HEK293 (cell line): ENCODE measurements at regions not wholly inside any gene's neighbourhood (a gene's known extent, or its start where the extent isn't known, plus 50 kb on each side); places are given as distances from the start of the nearest gene placed in this dataset.

Experiments used
- CTCF ChIA-PET: fragments of 350-600 bp; formaldehyde crosslinking; extraction: SDS; loops from one replicate; lab custom pipeline; 2021; ENCODE audit warnings: antibody characterized with exemption; lab: Yijun Ruan, JAX
- POLR2A ChIA-PET: fragments of 300-600 bp; formaldehyde crosslinking; extraction: SDS; loops from one replicate; lab custom pipeline; 2020; ENCODE audit warnings: antibody characterized with exemption, inconsistent platforms; lab: Yijun Ruan, JAX
- H3K27ac ChIP-seq: fragments of 200-500 bp; sonication (Bioruptor generic); 2 replicates; pipeline ENCODE4 v1.5.1; 2014; ENCODE audit warnings: low read depth, low read length, control low read depth, inconsistent platforms; ENCODE audit errors: extremely low read depth
- H3K36me3 ChIP-seq, 2 experiments: fragments of 200-500 bp in 1 of 2; sonication (Bioruptor generic) in 1 of 2; 1 replicate in 1 of 2; 2 replicates in 1 of 2; pipeline ENCODE4 v1.5.1; 2014 to 2017; ENCODE audit warnings: inconsistent platforms in 2 of 2, low read length in 2 of 2; ENCODE audit not compliant: control insufficient read depth in 2 of 2, insufficient read depth in 1 of 2
- H3K4me1 ChIP-seq: fragments of 200-500 bp; sonication (Bioruptor generic); 2 replicates; pipeline ENCODE4 v1.5.1; 2014; ENCODE audit warnings: mild to moderate bottlenecking, low read length, inconsistent platforms; ENCODE audit not compliant: control insufficient read depth, insufficient read depth
- H3K4me3 ChIP-seq: 2 replicates; pipeline ENCODE4 v1.5.1; 2011; ENCODE audit warnings: low read depth, mild to moderate bottlenecking, control low read depth, low read length, moderate library complexity
- H3K9me3 ChIP-seq: fragments of 200-500 bp; sonication (Bioruptor generic); 2 replicates; pipeline ENCODE4 v1.5.1; 2014; ENCODE audit warnings: low read depth, low read length, inconsistent platforms; ENCODE audit not compliant: control insufficient read depth, insufficient read depth
- KLF16 ChIP-seq: fragments of 450-650 bp; formaldehyde crosslinking; IDR thresholded peaks from 2 replicates; pipeline ENCODE4 v1.5.1; 2017; ENCODE audit warnings: missing biosample characterization, missing genetic modification characterization
- PRDM4 ChIP-seq: fragments of 450-650 bp; formaldehyde crosslinking; IDR thresholded peaks from 2 replicates; pipeline ENCODE4 v1.5.1; 2017; ENCODE audit warnings: missing biosample characterization, missing genetic modification characterization
- ZBTB17 ChIP-seq: fragments of 450-650 bp; formaldehyde crosslinking; IDR thresholded peaks from 2 replicates; pipeline ENCODE4 v1.5.1; 2016; ENCODE audit warnings: missing biosample characterization, missing genetic modification characterization
- ZBTB6 ChIP-seq: fragments of 450-650 bp; formaldehyde crosslinking; IDR thresholded peaks from 2 replicates; pipeline ENCODE4 v1.5.1; 2017; ENCODE audit warnings: missing biosample characterization, missing genetic modification characterization
- ZFHX2 ChIP-seq: fragments of 450-650 bp; formaldehyde crosslinking; conservative IDR thresholded peaks from 2 replicates; pipeline ENCODE4 v1.5.1; 2016; ENCODE audit warnings: missing biosample characterization, missing genetic modification characterization
- ZNF184 ChIP-seq: fragments of 450-650 bp; IDR thresholded peaks from 2 replicates; pipeline ENCODE4 v1.5.1; 2018; ENCODE audit warnings: missing biosample characterization, mild to moderate bottlenecking, missing genetic modification characterization
- ZNF223 ChIP-seq: fragments of 450-650 bp; formaldehyde crosslinking; IDR thresholded peaks from 2 replicates; pipeline ENCODE4 v1.5.1; 2016; ENCODE audit warnings: missing biosample characterization, missing genetic modification characterization
- ZNF391 ChIP-seq: fragments of 450-650 bp; formaldehyde crosslinking; IDR thresholded peaks from 2 replicates; pipeline ENCODE4 v1.5.1; 2016; ENCODE audit warnings: low read depth, missing biosample characterization, missing genetic modification characterization, borderline replicate concordance
- ZNF776 ChIP-seq: fragments of 450-650 bp; formaldehyde crosslinking; IDR thresholded peaks from 2 replicates; pipeline ENCODE4 v1.5.0; 2017; ENCODE audit warnings: missing biosample characterization, missing genetic modification characterization, borderline replicate concordance
- ZNF837 ChIP-seq: fragments of 450-650 bp; formaldehyde crosslinking; IDR thresholded peaks from 2 replicates; pipeline ENCODE4 v1.5.1; 2016; ENCODE audit warnings: missing biosample characterization, missing genetic modification characterization
- ZSCAN18 ChIP-seq: fragments of 450-650 bp; formaldehyde crosslinking; IDR thresholded peaks from 2 replicates; pipeline ENCODE4 v1.5.1; 2016; ENCODE audit warnings: missing biosample characterization, missing genetic modification characterization
- ZSCAN23 ChIP-seq: fragments of 450-650 bp; formaldehyde crosslinking; IDR thresholded peaks from 2 replicates; pipeline ENCODE4 v1.5.1; 2016; ENCODE audit warnings: missing biosample characterization, missing genetic modification characterization
- ZSCAN30 ChIP-seq: fragments of 450-650 bp; IDR thresholded peaks from 2 replicates; pipeline ENCODE4 v1.5.1; 2018; ENCODE audit warnings: missing biosample characterization, mild to moderate bottlenecking, missing genetic modification characterization, moderate library complexity
- ZSCAN5A ChIP-seq: fragments of 450-650 bp; formaldehyde crosslinking; IDR thresholded peaks from 2 replicates; pipeline ENCODE4 v1.5.1; 2016; ENCODE audit warnings: missing biosample characterization, missing genetic modification characterization
- TF ChIP-seq, protein P1 (sequence below): fragments of 450-650 bp; formaldehyde crosslinking; IDR thresholded peaks from 2 replicates; pipeline ENCODE4 v1.5.1; 2016; ENCODE audit warnings: missing biosample characterization, missing genetic modification characterization
- TF ChIP-seq, protein P2 (sequence below): fragments of 450-650 bp; formaldehyde crosslinking; IDR thresholded peaks from 2 replicates; pipeline ENCODE4 v1.5.1; 2016; ENCODE audit warnings: missing biosample characterization, missing genetic modification characterization
- TF ChIP-seq, protein P3 (sequence below): fragments of 450-650 bp; formaldehyde crosslinking; IDR thresholded peaks from 2 replicates; pipeline ENCODE4 v1.5.1; 2016; ENCODE audit warnings: missing biosample characterization, missing genetic modification characterization

DNA sequence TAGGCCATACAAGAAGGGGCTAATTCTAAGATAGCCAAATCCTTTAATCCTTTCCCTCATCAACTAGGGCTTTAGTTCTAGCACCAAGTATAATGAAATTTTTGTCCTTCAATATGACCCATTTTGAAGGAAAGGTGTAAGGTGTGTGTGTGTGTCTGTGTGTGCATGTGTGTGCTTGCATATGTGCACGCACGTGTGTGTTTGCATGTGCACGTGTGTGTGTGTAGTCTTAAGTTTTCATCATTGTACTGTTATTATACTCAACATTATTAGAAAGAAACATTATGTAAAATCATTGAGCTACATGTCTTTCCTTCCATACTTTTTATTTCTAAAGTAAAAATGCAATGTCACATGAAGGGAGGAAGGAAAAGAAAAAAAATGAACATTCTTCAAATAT is 547.7 kb downstream of the FAM181B start:
- no peak for TF ChIP-seq ZNF223 (tag by site-specific recombination)
- Histone ChIP-seq H3K4me1 (no peaks in the 10 kb centered on the region), H3K9me3 (no peaks in the 10 kb centered on the region), H3K36me3 (no peaks in the 10 kb centered on the region), H3K27ac (no peak overlapping the region), H3K4me3 (no peak overlapping the region)
- ChIA-PET CTCF (no interaction called here), POLR2A (no interaction called here)

DNA sequence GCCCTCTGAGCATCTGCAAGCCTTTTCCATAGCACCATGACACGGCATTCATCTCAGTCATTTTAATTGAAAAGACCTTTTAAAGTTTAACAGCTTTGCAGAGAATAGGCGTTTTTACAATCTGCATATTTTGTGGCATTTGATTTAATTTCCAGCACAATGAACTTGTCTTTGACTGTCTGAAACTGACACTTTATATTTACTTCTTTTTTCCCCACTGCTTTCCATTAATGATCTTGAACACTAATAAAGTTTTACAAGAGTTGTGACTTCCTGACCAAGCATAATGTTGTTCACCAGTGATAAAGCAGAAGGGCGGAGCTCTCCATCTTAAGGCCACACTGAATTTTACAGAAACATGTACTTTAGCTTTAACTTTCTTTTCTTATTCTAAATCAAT is 548.7 kb downstream of the FAM181B start:
- no peaks in the 10 kb centered on the region for H3K4me1 ChIP-seq
- ChIA-PET CTCF (interaction anchor here (0.5 kb wide), 1 partner anchor 460 kb away, joined by 4 read pairs; no protein-coding TSS in a partner anchor), POLR2A (no interaction called here)

DNA sequence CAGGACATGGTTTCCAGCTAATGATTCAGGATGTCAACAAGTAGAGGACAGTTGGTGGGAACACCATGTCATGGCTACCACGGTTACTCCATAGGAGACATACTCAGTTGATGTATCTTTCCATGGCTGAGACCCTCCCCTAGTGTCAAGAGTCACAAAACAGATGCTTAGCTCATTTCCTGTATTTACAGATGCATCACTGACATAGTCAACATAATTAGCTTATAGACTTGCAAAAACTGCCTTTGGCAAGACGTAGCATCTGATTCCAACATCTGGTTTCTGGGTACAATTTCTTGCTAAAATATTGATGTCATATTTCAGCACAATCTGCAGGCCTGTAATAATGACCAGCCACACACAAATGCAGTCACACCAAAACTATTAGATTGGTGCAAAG is 550.3 kb downstream of the FAM181B start:
- H3K4me3 ChIP-seq: no peak overlapping the region
- no peaks in the 10 kb centered on the region for H3K4me1 ChIP-seq
- no peaks in the 10 kb centered on the region for H3K36me3 ChIP-seq
- ChIA-PET POLR2A (no interaction called here), CTCF (interaction anchor here (0.7 kb wide), 1 partner anchor 21 kb away, joined by 6 read pairs; no protein-coding TSS in a partner anchor)
- no peak overlapping the region for H3K27ac ChIP-seq
- no peaks in the 10 kb centered on the region for H3K9me3 ChIP-seq
- no peak for TF ChIP-seq ZSCAN5A (tag by site-specific recombination)
- no peak for TF ChIP-seq ZNF837
- no peak for TF ChIP-seq KLF16 (tag by site-specific recombination)
- no peak for TF ChIP-seq ZNF184 (tag by site-specific recombination)
- no peak for TF ChIP-seq ZBTB17 (tag by site-specific recombination)
- no peak for TF ChIP-seq PRDM4 (tag by site-specific recombination)
- no peak for TF ChIP-seq ZSCAN23 (tag by site-specific recombination)
- no peak for TF ChIP-seq ZNF391
- TF ChIP-seq, protein P1, sequence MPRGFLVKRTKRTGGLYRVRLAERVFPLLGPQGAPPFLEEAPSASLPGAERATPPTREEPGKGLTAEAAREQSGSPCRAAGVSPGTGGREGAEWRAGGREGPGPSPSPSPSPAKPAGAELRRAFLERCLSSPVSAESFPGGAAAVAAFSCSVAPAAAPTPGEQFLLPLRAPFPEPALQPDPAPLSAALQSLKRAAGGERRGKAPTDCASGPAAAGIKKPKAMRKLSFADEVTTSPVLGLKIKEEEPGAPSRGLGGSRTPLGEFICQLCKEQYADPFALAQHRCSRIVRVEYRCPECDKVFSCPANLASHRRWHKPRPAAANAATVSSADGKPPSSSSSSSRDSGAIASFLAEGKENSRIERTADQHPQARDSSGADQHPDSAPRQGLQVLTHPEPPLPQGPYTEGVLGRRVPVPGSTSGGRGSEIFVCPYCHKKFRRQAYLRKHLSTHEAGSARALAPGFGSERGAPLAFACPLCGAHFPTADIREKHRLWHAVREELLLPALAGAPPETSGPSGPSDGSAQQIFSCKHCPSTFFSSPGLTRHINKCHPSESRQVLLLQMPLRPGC: no peak
- TF ChIP-seq, protein P2, sequence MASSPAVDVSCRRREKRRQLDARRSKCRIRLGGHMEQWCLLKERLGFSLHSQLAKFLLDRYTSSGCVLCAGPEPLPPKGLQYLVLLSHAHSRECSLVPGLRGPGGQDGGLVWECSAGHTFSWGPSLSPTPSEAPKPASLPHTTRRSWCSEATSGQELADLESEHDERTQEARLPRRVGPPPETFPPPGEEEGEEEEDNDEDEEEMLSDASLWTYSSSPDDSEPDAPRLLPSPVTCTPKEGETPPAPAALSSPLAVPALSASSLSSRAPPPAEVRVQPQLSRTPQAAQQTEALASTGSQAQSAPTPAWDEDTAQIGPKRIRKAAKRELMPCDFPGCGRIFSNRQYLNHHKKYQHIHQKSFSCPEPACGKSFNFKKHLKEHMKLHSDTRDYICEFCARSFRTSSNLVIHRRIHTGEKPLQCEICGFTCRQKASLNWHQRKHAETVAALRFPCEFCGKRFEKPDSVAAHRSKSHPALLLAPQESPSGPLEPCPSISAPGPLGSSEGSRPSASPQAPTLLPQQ (tag by site-specific recombination): no peak
- TF ChIP-seq, protein P3, sequence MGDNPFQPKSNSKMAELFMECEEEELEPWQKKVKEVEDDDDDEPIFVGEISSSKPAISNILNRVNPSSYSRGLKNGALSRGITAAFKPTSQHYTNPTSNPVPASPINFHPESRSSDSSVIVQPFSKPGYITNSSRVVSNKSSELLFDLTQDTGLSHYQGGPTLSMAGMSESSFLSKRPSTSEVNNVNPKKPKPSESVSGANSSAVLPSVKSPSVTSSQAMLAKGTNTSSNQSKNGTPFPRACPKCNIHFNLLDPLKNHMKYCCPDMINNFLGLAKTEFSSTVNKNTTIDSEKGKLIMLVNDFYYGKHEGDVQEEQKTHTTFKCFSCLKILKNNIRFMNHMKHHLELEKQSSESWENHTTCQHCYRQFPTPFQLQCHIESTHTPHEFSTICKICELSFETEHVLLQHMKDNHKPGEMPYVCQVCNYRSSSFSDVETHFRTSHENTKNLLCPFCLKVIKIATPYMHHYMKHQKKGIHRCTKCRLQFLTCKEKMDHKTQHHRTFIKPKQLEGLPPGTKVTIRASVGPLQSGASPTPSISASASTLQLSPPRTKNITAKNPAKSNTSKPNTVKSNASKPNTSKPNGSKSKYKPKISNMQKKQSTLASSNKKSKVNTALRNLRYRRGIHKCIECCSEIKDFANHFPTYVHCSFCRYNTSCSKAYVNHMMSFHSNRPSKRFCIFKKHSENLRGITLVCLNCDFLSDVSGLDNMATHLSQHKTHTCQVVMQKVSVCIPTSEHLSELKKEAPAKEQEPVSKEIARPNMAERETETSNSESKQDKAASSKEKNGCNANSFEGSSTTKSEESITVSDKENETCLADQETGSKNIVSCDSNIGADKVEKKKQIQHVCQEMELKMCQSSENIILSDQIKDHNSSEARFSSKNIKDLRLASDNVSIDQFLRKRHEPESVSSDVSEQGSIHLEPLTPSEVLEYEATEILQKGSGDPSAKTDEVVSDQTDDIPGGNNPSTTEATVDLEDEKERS (tag by site-specific recombination): no peak
- no peak for TF ChIP-seq ZBTB6 (tag by site-specific recombination)
- TF ChIP-seq ZNF776: no peak
- TF ChIP-seq ZSCAN30 (tag by site-specific recombination): no peak

More for the DNA sequence above, 548.7 kb downstream of the FAM181B start:
- no peak overlapping the region for H3K27ac ChIP-seq
- no peaks in the 10 kb centered on the region for H3K36me3 ChIP-seq
- TF ChIP-seq ZFHX2 (tag by site-specific recombination) (no peak), ZSCAN18 (tag by site-specific recombination) (no peak)
- TF ChIP-seq, all 188 proteins: peak for 0
- no peak overlapping the region for H3K4me3 ChIP-seq
- no peaks in the 10 kb centered on the region for H3K9me3 ChIP-seq
